ENCODE measurements at regions not wholly inside any gene's neighbourhood (a gene's known extent, or its start where the extent isn't known, plus 50 kb on each side); places are given as distances from the start of the nearest gene placed in this dataset.

- TF ChIP-seq SP1 (IDR thresholded peaks at IDR 0.05) (no peak), FOXK2 (IDR thresholded peaks at IDR 0.05) (no peak), ELF4 (IDR thresholded peaks at IDR 0.05) (no peak), LEF1 (IDR thresholded peaks at IDR 0.05; ENCODE audit: borderline replicate concordance) (no peak), ARNT (IDR thresholded peaks at IDR 0.05) (no peak), FOXA1 (IDR thresholded peaks at IDR 0.05) (no peak)
These were observed 257.6 kb downstream of the C12orf75 start for GRCh38 chr12:105588106-105588505.
